HG03280 (cell line): ENCODE measurements at regions not wholly inside any gene's neighbourhood (a gene's known extent, or its start where the extent isn't known, plus 50 kb on each side); places are given as distances from the start of the nearest gene placed in this dataset.

ENCODE experiments used
- ATAC-seq: cut with Tn5 transposase; IDR thresholded peaks from one replicate; pipeline ENCODE4 v1.9.1; 2021; ENCODE audit warnings: mild to moderate bottlenecking, moderate library complexity; ENCODE audit not compliant: unreplicated experiment

DNA sequence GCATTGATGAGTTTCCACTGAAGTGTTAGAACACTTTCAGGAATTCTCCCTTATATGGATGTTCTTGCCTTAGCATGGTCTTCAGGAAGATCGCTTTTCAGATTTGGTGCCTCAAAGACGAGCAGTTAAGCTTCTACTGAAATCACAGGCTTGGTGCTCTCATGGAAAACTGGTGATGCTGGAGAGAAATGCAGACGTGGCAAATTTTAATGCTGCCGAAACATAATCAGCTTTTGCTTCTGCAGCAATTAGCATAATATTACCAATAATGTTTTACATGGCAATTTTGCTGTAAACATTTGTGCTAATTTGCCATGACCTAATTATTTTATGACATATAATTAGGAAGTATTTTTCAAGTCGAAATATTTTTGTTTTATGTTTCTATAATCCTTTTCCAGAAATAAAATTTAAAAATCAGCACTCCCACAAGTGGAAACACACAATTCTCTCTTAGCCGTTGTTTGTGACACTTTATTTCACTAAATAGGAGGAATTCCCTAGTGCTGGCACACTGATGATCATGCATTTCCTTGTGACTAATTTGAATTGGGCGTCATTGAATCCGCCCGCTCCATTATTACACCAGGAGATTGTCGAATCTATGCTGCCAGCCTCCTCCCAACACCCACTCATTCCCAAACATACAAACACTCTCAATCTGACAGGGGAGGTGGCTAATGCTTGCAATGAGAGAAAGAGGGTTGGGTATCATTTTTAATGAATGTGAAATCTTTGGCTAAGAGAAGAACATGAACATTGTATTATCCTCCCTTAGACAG is 506.8 kb upstream of the PPP2R3A start:
- ATAC-seq = no peak

- ATAC-seq = no peak
These were observed 505.3 kb upstream of the PPP2R3A start for GRCh38 chr3:135460273-135460672.

- ATAC-seq = no peak
These were observed 493.6 kb upstream of the PPP2R3A start for GRCh38 chr3:135471911-135472310.

DNA sequence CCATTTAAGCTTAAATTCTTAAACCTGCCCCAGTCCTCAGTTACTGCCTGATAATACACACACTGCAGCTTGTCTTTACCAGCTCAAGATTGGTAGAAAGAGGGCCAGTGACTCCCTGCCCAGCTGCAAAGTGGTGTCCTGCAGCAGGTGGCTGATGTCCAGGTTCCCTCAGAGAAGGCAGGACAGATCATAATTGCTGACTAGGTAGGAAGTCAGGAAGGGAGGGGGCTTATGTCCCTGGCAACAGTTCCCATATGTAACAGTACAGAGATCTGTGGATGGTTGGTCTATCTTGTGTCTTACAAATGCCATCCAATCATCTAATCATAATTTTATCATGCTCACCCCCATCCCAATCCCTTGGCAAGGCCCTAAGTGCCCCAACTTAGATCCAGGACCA is 492.1 kb upstream of the PPP2R3A start:
- ATAC-seq = no peak

DNA sequence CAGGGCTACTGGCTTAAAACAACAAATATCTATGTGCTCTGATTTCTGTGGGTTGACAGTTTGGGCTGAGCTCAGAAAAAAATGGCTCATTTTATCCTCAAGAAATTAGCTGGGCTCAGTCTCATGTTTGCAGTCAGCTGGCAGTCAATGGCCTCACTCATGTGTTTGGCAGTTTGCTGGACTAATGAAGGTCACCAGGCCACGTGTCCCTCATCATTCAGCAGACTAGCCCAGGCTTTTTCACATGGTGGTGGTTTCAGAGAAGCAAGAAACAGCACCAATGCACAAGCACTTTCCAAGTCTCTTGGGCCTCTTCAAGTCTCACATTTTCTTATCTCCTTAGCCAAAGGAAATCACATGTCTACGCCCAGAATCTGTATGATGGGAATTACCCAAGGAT is 478.3 kb upstream of the PPP2R3A start:
- no peak for ATAC-seq

DNA sequence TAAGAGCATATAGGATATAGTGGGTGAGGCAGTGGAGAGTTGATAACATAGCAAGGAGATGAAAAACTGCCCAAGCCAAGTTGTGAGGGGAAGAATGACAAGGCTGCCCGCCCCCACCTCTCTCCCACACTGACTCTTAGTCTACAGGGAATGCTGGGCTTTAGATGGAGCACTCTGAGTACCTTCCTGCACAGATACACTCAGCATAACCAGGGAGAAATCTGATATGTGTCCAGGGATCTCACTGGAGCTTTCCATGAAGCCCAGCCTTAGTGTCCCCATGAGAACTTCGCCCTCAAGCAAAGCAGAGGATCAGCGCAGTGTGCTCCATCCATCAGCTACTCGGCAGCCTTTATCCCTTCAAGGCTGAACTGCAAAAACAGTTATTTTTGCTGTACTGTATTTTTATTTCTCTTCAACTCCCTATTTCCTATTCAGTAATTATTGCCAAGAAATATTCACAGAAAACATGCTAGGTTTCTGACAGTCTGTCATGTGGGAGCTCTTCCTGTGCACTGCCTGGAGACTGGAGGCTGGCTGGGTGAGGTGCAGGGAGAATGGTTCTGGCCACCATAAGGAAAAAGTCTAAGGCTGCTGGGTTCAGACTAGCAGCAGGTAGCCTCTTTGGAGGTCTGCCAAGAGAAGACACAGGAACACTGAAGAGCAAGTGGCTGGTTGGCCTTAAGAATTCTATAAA is 475.2 kb upstream of the PPP2R3A start:
- no peak for ATAC-seq

DNA sequence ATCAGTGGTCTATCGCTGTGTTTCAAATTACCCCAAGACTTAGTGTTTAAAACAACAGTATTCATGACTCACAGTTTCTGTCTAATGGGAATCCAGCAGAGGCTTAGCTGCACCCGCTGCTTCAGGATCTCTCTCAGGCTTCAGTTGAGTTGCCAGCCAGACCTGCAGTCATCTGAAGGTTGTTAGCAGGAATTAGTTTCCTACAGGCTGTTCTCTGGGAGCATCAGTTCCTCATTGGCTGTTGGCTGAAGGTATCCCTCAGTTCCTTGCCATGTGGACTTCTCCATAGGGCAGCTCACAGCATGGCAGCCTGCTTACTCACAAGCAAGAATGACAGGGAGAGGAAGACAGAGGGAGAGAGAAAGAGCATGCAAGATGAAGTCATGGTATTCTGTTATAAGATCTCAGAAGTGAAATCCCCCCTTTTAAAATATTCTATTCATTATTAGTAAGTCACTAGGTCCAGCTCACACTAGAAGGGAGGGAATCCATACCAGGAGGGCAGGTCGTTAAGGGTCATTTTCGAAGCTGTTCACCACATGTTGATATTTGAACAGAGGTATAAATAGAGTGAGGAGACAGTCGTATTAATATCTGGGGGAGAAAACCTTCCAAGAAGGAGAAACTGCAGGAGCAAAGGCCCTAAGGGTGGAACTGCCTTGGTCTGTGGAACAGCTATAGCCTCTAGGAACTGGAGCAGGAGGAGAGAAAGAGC is 473.9 kb upstream of the PPP2R3A start:
- no peak for ATAC-seq

GRCh38 chr3:135495891-135496290 is 469.6 kb upstream of the PPP2R3A start:
- ATAC-seq = no peak

DNA sequence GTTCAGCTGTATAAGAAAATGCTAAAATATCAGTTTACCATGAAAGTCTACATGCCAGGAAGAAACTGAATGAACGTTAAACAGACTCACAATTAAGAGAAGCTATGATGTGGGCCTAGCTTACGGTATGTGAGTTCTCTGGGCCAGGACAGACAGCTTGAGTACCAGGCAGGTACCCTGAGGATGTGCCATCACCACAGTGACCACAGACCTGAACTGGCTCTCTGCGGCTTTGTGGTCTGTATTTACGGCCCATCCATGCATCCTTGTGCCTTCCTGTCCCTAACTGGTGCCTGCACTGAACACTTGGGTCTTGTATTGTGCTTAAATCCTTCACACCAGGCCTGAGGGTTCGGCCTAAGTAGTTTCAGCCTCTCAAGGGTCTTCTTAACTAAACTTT is 467.5 kb upstream of the PPP2R3A start:
- ATAC-seq = no peak

- no peak for ATAC-seq
These were observed 466.1 kb upstream of the PPP2R3A start for GRCh38 chr3:135499426-135499825.

GRCh38 chr3:135500034-135500433 is 465.5 kb upstream of the PPP2R3A start:
- no peak for ATAC-seq

DNA sequence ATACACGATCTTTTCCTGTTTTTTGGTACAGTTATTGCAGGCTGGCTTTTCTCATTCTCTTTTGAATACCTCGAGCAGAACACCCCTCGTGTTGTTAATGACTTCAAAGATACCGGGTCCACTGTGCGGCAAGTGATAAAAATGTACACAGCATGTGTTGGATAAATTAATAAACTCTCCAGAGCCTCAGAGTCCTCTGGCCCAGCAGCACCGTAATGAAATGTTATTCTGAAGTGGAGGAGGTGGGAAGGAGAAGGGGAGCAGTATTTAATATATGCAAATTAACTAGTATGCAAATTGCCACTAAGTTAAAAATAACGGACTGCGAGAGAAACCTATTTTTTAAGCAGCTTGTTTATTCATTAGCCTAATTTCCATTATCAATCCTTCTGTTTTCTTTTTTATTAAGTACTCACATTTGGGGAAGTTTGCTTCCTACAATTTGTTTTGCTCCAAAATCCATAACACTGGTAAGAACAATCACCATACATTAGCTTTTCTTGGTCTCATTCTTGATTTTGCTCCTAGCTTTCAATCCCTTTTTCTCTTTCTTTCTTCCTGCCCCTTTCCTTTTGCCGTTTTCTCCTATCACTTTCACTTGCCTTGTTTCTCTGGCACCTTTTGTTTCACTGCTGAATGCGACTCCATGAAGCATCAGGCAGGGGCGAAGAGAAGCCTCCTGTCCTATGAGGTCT is 462.3 kb upstream of the PPP2R3A start:
- ATAC-seq = no peak

DNA sequence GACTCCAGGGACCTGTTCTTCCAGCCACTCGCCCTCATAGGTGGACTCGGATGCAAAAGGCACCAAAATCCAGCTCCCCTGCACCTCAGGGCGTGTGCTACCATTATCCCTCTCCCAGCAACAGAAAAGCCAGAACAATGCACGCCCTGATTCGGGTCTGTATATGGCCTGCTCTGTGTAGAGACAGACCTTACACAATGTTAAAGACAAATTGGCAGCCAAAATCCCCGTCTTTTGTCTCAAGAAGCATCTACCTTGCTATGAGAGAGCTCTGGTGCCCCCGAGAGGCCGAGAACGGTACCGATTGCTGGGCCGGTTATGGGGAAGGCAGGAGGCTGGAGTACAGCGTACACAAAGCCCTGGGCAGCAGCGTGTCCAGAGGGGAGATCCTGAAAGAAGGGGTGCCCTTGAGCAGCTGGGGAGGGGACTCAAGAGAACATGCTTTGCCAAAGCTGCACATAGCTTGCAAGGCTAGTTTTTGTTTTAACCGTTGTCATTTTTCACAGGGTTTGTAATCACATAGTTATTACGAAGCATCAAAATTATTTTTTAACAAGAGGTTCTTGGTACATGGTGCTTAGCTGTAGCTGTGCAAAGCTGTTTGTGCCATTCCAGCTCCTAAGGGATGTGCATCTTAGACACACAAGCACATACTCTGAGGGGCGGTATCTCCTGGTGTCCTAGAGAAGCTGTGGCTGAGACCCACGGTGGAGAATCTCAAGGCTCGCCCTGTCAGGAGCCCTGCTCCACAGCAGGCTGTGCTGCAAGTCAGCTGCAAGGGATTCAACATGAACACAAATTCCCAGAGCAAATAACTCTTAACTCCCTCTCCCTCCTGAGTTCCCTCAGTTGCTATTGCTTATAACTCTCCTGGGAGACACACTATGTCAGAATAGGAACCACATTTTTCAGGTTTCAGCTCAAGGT is 461.5 kb upstream of the PPP2R3A start:
- ATAC-seq = peak; percentile 80

DNA sequence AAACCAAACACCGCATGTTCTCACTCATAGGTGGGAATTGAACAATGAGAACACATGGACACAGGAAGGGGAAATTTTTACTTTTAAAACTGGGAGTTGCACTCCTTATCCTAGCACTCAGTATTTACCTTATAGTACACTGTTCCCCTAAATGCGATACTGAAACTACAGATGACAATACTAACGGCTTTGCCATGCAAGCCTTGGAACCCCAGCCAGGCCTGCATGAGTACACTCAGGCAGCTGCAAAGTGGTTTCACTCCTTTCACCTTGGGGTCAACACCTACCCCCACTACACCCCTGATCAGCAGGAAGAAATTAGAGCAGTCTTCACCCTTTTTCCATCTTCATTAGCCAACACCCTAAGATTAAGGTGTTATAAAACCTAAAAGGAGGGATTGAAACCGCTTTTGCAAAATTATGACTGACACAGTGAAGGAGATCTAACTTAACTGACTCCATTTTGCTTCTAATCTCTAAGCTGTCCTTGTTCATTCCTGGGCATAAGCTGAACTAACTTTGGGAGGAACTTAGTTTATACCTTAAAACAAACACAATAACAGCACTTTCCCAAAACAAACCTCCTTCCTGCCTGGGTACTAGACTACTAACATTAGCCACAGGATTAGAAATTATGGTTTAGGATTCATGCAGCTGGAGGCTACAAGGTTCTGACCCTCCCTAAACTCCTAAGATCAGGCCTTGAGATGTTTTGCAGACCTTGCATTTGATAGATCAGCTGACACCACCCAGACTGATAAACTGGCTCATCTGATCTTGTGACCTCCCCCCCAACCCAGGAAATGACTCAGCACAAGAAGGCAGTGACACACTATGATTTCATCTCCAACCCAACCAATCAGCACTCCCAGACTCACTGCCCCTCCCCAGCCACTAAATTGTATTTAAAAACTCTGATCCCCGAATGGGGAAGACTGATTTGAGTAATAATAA is 452.1 kb upstream of the PPP2R3A start:
- no peak for ATAC-seq

DNA sequence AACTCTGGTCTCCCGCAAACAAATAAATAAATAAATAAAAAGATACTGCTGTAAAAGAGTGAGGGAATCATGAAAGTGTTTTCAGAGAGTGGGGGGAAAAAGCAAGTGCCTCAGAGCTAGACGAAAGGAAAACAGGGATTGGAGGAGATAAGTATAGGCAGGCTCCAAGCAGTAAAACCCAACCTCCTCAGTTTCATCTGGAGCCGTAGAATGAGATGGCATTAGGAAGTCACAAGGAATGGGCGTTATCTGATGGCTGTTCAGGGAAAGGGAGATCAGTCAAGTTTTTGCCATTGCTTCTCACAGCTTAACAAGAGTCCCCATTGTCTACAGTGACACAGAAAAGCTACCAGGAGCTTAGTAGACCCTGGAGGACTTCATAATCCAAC is 451.5 kb upstream of the PPP2R3A start:
- ATAC-seq = no peak

DNA sequence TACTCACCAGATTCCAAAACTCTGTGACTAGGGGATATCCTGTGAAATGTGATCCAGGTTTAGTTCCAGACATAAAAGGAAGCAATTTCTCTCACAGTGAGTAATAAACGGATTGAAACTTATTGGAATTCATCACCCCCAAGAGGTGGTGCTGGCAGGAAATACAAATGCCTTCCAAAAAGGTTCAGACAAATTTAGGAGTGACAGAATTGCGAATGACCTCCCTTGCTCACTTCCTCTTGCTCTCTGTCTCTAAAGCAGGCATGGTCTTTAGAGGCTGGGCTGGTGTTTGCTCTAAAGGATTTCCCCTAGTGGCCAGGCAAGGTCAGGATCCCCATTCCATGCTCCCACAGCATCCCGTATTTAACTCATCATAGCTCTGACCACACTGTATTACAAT is 449.4 kb upstream of the PPP2R3A start:
- ATAC-seq = no peak

- no peak for ATAC-seq
These were observed 437.0 kb upstream of the PPP2R3A start for GRCh38 chr3:135528413-135529015.

GRCh38 chr3:135532021-135532420 is 433.5 kb upstream of the PPP2R3A start:
- ATAC-seq = no peak

- ATAC-seq = no peak
These were observed 427.4 kb upstream of the PPP2R3A start for GRCh38 chr3:135538123-135538522.
